PC-9 (cell line): ENCODE measurements at regions not wholly inside any gene's neighbourhood (a gene's known extent, or its start where the extent isn't known, plus 50 kb on each side); places are given as distances from the start of the nearest gene placed in this dataset.

ENCODE experiments used
- CTCF ChIP-seq: fragments of 200-600 bp; sonication (generic); conservative IDR thresholded peaks from 2 replicates; pipeline ENCODE4 v1.6.1; 2017; ENCODE audit warnings: mixed run types, antibody characterized with exemption, mild to moderate bottlenecking, moderate library complexity
- EZH2 ChIP-seq: fragments of 200-600 bp; sonication (generic); IDR thresholded peaks from 2 replicates; pipeline ENCODE4 v1.8.0; 2017; ENCODE audit warnings: antibody characterized with exemption, low read depth

DNA sequence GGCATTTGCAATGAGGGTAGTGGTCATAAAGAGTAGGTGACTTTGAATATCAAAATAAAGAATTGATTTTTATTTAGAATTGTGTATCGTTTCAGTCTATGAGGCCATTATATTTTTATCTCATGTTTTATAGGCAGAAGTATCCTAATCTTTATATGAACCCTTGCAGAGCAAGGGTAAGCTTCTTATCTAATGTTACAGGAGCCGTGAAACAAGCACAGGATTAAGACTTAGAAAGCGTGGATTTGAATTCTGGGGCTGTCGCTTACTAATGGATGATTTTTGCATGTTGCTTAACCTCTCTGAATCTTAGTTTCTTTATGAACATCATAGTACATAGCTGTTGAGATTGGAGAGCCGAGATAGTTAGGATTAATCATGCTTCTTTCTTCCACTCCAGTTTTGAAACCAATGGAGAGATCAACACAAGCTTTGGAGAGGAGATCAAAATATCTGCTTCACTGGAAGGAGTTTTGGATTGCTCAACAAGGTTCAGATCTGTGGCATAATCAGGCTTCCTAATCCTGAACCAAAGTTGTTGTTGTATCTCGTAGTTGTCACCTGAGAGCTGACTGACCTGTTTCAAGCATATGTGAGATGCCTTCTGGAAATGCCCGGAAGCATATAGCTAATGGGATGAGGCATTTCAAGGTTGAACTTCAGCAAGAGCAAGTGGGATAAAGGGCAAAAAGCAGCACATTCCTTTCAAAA, 166.9 kb upstream of the GK2 start:
- TF ChIP-seq CTCF = no peak
- no peak for TF ChIP-seq EZH2
